Muscle layer of duodenum (tissue), 2 donors: ENCODE measurements at regions not wholly inside any gene's neighbourhood (a gene's known extent, or its start where the extent isn't known, plus 50 kb on each side); places are given as distances from the start of the nearest gene placed in this dataset.

ENCODE experiments used
- H3K27ac ChIP-seq: one replicate; pipeline ENCODE4 v1.7.0; 2013; ENCODE audit warnings: mild to moderate bottlenecking, low read length
- H3K27me3 ChIP-seq: one replicate; pipeline ENCODE4 v1.7.0; 2013; ENCODE audit warnings: low read depth, mild to moderate bottlenecking, control low read depth, low read length
- H3K36me3 ChIP-seq, 2 donors: one replicate each; pipeline ENCODE4 v1.7.0; 2013; ENCODE audit warnings: low read length in 2 of 2, control low read depth in 1 of 2, mild to moderate bottlenecking in 1 of 2; ENCODE audit not compliant: insufficient read depth in 2 of 2, control insufficient read depth in 1 of 2
- H3K4me1 ChIP-seq, 2 donors: one replicate each; pipeline ENCODE4 v1.7.0; 2013; ENCODE audit warnings: low read length in 2 of 2, mild to moderate bottlenecking in 2 of 2, control low read depth in 1 of 2, moderate library complexity in 1 of 2; ENCODE audit not compliant: insufficient read depth in 2 of 2, control insufficient read depth in 1 of 2
- H3K4me3 ChIP-seq, 2 donors: one replicate each; pipeline ENCODE4 v1.7.0; 2013; ENCODE audit warnings: low read length in 2 of 2, low read depth in 1 of 2, mild to moderate bottlenecking in 1 of 2
- H3K9me3 ChIP-seq, 2 donors: one replicate each; pipeline ENCODE4 v1.7.0; 2013; ENCODE audit warnings: low read length in 2 of 2, control low read depth in 1 of 2, mild to moderate bottlenecking in 1 of 2; ENCODE audit not compliant: control insufficient read depth in 1 of 2
- donor health status: healthy.

- no peaks in the 10 kb centered on the region for H3K9me3 ChIP-seq
- no peaks in the 10 kb centered on the region for H3K36me3 ChIP-seq
- H3K4me1 ChIP-seq = no peaks in the 10 kb centered on the region
- H3K27me3 ChIP-seq = no peaks in the 10 kb centered on the region
- no peak overlapping the region for H3K27ac ChIP-seq
- no peak overlapping the region for H3K4me3 ChIP-seq
Measured at GRCh38 chr19:32138416-32138815, 207.0 kb upstream of the ZNF507 start.

GRCh38 chr19:32141840-32142511 is 203.4 kb upstream of the ZNF507 start:
- Histone ChIP-seq H3K27me3 (no peaks in the 10 kb centered on the region), H3K4me1 (no peaks in the 10 kb centered on the region), H3K9me3 (peaks cover 0 to 15% of the 10 kb centered on the region in 2 donors), H3K27ac (no peak overlapping the region), H3K36me3 (no peaks in the 10 kb centered on the region), H3K4me3 (no peak overlapping the region)

GRCh38 chr19:32146664-32147063 is 198.7 kb upstream of the ZNF507 start:
- H3K9me3 ChIP-seq = peaks cover 0 to 27% of the 10 kb centered on the region in 2 donors
- H3K27ac ChIP-seq = no peak overlapping the region
- no peak overlapping the region for H3K4me3 ChIP-seq
- no peaks in the 10 kb centered on the region for H3K27me3 ChIP-seq
- H3K36me3 ChIP-seq = no peaks in the 10 kb centered on the region
- H3K4me1 ChIP-seq = no peaks in the 10 kb centered on the region

- Histone ChIP-seq H3K4me3 (no peak overlapping the region), H3K4me1 (no peaks in the 10 kb centered on the region), H3K36me3 (no peaks in the 10 kb centered on the region), H3K27me3 (no peaks in the 10 kb centered on the region), H3K9me3 (peaks cover 0 to 20% of the 10 kb centered on the region in 2 donors), H3K27ac (no peak overlapping the region)
Measured at GRCh38 chr19:32150605-32151004, 194.8 kb upstream of the ZNF507 start.

GRCh38 chr19:32154418-32154817 is 191.0 kb upstream of the ZNF507 start:
- Histone ChIP-seq H3K36me3 (no peaks in the 10 kb centered on the region), H3K27ac (no peak overlapping the region), H3K4me1 (no peaks in the 10 kb centered on the region), H3K9me3 (peaks cover 0 to 5% of the 10 kb centered on the region in 2 donors), H3K4me3 (no peak overlapping the region), H3K27me3 (no peaks in the 10 kb centered on the region)

GRCh38 chr19:32164384-32164992 is 180.9 kb upstream of the ZNF507 start:
- no peaks in the 10 kb centered on the region for H3K36me3 ChIP-seq
- H3K27ac ChIP-seq = no peak overlapping the region
- H3K27me3 ChIP-seq = no peaks in the 10 kb centered on the region
- no peak overlapping the region for H3K4me3 ChIP-seq
- no peaks in the 10 kb centered on the region for H3K4me1 ChIP-seq
- H3K9me3 ChIP-seq = peaks cover 0 to 3% of the 10 kb centered on the region in 2 donors

- H3K4me3 ChIP-seq = no peak overlapping the region
- H3K4me1 ChIP-seq = no peaks in the 10 kb centered on the region
- H3K27ac ChIP-seq = no peak overlapping the region
- no peaks in the 10 kb centered on the region for H3K36me3 ChIP-seq
- no peaks in the 10 kb centered on the region for H3K27me3 ChIP-seq
- H3K9me3 ChIP-seq = no peaks in the 10 kb centered on the region
Measured at GRCh38 chr19:32165141-32165540, 180.3 kb upstream of the ZNF507 start.

- H3K27me3 ChIP-seq = no peaks in the 10 kb centered on the region
- H3K9me3 ChIP-seq = no peaks in the 10 kb centered on the region
- H3K4me1 ChIP-seq = no peaks in the 10 kb centered on the region
- H3K36me3 ChIP-seq = no peaks in the 10 kb centered on the region
- no peak overlapping the region for H3K27ac ChIP-seq
- no peak overlapping the region for H3K4me3 ChIP-seq
Measured at GRCh38 chr19:32165750-32166149, 179.7 kb upstream of the ZNF507 start.

GRCh38 chr19:32166238-32166637 is 179.2 kb upstream of the ZNF507 start:
- Histone ChIP-seq H3K36me3 (no peaks in the 10 kb centered on the region), H3K27me3 (no peaks in the 10 kb centered on the region)

GRCh38 chr19:32168111-32168510 is 177.3 kb upstream of the ZNF507 start:
- Histone ChIP-seq H3K9me3 (no peaks in the 10 kb centered on the region), H3K4me1 (no peaks in the 10 kb centered on the region), H3K27ac (no peak overlapping the region), H3K4me3 (no peak overlapping the region), H3K27me3 (no peaks in the 10 kb centered on the region), H3K36me3 (no peaks in the 10 kb centered on the region)

More at GRCh38 chr19:32166238-32166637, 179.2 kb upstream of the ZNF507 start:
- Histone ChIP-seq H3K4me1 (no peaks in the 10 kb centered on the region), H3K9me3 (no peaks in the 10 kb centered on the region), H3K4me3 (no peak overlapping the region), H3K27ac (no peak overlapping the region)

GRCh38 chr19:32168606-32169005 is 176.8 kb upstream of the ZNF507 start:
- Histone ChIP-seq H3K27me3 (no peaks in the 10 kb centered on the region), H3K4me1 (no peaks in the 10 kb centered on the region), H3K4me3 (no peak overlapping the region), H3K9me3 (no peaks in the 10 kb centered on the region), H3K27ac (no peak overlapping the region), H3K36me3 (no peaks in the 10 kb centered on the region)

GRCh38 chr19:32171719-32172151 is 173.7 kb upstream of the ZNF507 start:
- H3K27ac ChIP-seq = no peak overlapping the region
- H3K4me1 ChIP-seq = no peaks in the 10 kb centered on the region
- H3K9me3 ChIP-seq = no peaks in the 10 kb centered on the region
- H3K27me3 ChIP-seq = no peaks in the 10 kb centered on the region
- H3K4me3 ChIP-seq = no peak overlapping the region
- no peaks in the 10 kb centered on the region for H3K36me3 ChIP-seq
